Stimulated activated memory B cell treated with anti-CD40 and anti-IgM and Interleukin-4, amounts not matched to agents 10 μg/mL and 1 μg/mL and 100 μg/mL, for 72 hours (primary cell): ENCODE measurements at regions not wholly inside any gene's neighbourhood (a gene's known extent, or its start where the extent isn't known, plus 50 kb on each side); places are given as distances from the start of the nearest gene placed in this dataset.

Experiments used
- ATAC-seq: fragments of 150-1000 bp; cut with Tn5 transposase; 2 replicates; pipeline ENCODE4 v1.10.0; 2021
- H3K27ac Mint-ChIP-seq: one replicate; pipeline ENCODE4 v1.8.0; 2022; ENCODE audit warnings: mild to moderate bottlenecking, mixed read lengths
- H3K27me3 Mint-ChIP-seq: one replicate; pipeline ENCODE4 v1.8.0; 2022; ENCODE audit warnings: mixed read lengths
- H3K36me3 Mint-ChIP-seq: one replicate; pipeline ENCODE4 v1.8.0; 2022; ENCODE audit warnings: mixed read lengths
- H3K4me1 Mint-ChIP-seq: one replicate; pipeline ENCODE4 v1.8.0; 2022; ENCODE audit warnings: mixed read lengths
- H3K4me3 Mint-ChIP-seq: one replicate; pipeline ENCODE4 v1.8.0; 2022; ENCODE audit warnings: mild to moderate bottlenecking, moderate library complexity, mixed read lengths
- H3K9me3 Mint-ChIP-seq: one replicate; pipeline ENCODE4 v1.8.0; 2022; ENCODE audit warnings: mixed read lengths

GRCh38 chr11:13098616-13099289 is 89.6 kb downstream of the RASSF10 start:
- Mint-ChIP-seq H3K27me3 (peaks cover 13% of the 10 kb centered on the region), H3K27ac (no peak overlapping the region), H3K9me3 (peaks cover 3% of the 10 kb centered on the region), H3K36me3 (no peaks in the 10 kb centered on the region), H3K4me3 (no peak overlapping the region), H3K4me1 (no peaks in the 10 kb centered on the region)
- ATAC-seq: no peak

DNA sequence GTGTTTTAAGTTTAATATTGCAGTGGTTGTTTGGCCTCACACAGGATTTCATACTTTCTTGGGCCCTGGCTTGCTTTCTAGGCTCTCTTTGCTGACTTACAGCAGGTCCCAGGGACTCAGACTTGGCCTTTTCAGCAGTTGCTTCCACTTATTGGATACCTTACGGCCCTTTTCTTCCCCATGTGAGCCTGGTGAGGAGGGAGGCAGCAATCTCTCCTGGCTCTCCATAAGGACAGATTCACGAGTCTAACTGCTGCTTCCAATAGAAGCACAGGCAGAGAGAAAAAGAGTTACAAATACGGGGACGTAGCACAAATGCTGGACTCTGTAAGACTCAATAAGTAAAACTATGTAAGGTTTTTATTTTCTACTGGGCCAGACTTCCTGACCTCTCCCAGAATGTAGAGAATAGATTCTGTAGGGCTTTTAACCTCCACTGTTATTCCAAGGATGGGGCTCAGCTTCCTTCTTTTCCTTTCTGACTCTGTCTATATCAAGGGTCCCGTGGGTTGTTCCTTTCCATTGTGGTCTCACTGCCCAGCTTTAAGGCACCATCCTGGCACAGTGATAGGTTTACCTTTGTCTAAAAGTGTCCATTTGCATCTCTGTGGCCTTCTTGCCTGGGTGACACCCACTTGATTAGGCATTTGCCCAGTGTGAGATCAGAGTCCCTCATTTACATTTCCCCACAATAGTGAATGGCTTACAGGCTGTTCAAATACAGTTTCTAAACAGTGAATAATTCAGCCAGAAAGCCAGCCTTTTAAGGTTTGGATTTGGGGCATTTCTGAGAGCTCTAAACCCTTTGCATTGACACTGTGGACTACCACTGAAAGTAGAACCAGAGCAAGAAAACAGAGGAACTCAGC is 92.8 kb downstream of the RASSF10 start:
- H3K36me3 Mint-ChIP-seq: no peaks in the 10 kb centered on the region

DNA sequence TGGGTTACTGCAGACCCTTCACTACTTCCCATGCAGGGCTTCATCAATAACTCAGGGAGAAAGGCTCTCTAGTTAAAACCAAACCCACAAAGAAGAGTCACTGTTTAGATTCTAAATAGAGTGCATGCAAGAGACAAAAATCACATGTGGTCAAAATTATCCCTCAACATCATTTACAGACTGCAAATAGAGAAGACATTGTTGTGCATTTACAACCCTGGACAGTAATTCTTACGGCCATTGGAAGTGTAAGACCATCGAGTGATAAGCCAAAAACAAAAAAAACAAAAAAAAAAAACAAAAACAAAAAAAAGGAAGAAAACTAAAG is 93.4 kb downstream of the RASSF10 start:
- H3K4me3 Mint-ChIP-seq: no peak overlapping the region
- ATAC-seq: no peak
- peaks cover 4% of the 10 kb centered on the region for H3K9me3 Mint-ChIP-seq
- no peak overlapping the region for H3K27ac Mint-ChIP-seq
- no peaks in the 10 kb centered on the region for H3K36me3 Mint-ChIP-seq
- no peaks in the 10 kb centered on the region for H3K4me1 Mint-ChIP-seq
- peaks cover 19% of the 10 kb centered on the region for H3K27me3 Mint-ChIP-seq

More for the DNA sequence above, 92.8 kb downstream of the RASSF10 start:
- no peak for ATAC-seq
- H3K4me1 Mint-ChIP-seq: no peaks in the 10 kb centered on the region
- H3K9me3 Mint-ChIP-seq: peaks cover 3% of the 10 kb centered on the region
- no peak overlapping the region for H3K4me3 Mint-ChIP-seq
- no peak overlapping the region for H3K27ac Mint-ChIP-seq
- peaks cover 19% of the 10 kb centered on the region for H3K27me3 Mint-ChIP-seq

DNA sequence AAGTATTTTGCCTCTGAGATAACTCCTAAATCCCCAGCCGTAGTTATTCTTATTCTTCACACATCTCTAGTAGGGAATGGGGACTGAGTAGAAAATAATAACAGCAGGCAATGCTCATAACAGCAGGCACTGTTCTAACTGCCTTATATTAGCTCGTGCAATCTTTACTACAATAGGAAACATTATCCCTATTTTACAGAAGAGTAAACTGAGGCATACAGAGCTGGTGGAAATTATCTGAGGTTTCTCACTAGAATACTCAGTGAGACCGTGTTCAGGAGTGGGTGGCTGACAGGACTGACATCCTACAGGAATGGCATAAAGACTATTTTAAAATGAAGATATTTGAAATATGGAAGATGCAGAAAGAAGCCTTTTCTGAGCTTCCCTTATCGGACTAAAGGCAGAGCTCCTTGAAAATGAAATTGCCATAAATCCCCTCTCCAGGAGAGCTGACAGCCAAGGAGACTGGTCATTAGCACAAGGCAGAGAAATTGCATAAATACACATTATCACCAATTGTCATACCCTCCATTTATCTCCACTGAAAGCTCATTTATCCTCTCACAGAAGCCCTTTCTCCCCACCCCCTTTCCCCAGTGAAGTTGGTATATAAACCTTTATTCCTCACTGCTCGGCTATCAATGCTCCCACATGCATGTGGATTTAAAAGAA is 93.9 kb downstream of the RASSF10 start:
- Mint-ChIP-seq H3K27ac (no peak overlapping the region), H3K4me3 (no peak overlapping the region), H3K36me3 (no peaks in the 10 kb centered on the region), H3K27me3 (peaks cover 19% of the 10 kb centered on the region), H3K9me3 (peaks cover 9% of the 10 kb centered on the region), H3K4me1 (no peaks in the 10 kb centered on the region)
- ATAC-seq: no peak

GRCh38 chr11:13103962-13104554 is 94.9 kb downstream of the RASSF10 start:
- Mint-ChIP-seq H3K27me3 (peaks cover 16% of the 10 kb centered on the region), H3K36me3 (no peaks in the 10 kb centered on the region), H3K4me3 (no peak overlapping the region), H3K4me1 (no peaks in the 10 kb centered on the region), H3K9me3 (peaks cover 17% of the 10 kb centered on the region), H3K27ac (no peak overlapping the region)
- peak; percentile 12 for ATAC-seq

DNA sequence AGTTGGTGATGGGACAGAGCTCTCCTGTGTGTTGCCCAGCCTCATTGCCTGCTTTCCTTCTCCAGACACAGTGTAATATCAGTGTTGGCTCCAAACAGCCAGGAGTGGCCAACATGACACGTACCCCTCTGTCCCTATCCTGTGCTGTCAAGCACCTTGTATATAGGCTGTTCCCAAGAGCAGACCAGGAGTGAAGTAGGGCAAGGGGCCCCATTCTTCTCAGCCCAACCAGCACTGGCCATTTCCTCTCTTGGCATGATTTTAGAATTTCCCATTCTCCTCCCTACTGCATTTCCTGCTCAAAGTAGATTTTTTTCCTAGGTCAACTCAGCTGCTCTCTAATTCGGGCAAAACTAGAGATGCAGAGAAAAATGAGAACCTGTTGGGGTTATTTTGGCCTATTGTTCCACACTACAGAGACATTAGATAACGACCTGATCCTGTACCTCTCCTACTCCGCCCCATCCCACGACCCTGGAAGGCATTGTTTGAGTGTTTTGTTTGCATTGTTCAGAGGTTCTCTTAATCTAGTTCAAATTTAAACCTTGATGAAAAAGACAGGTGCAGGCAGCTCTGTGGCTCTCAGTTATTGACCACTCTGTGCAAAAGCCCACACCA is 95.6 kb downstream of the RASSF10 start:
- Mint-ChIP-seq H3K27ac (no peak overlapping the region), H3K36me3 (no peaks in the 10 kb centered on the region), H3K27me3 (peaks cover 10% of the 10 kb centered on the region), H3K9me3 (peaks cover 17% of the 10 kb centered on the region), H3K4me3 (no peak overlapping the region), H3K4me1 (no peaks in the 10 kb centered on the region)
- ATAC-seq: peak; percentile 47

GRCh38 chr11:13105237-13105844 is 96.2 kb downstream of the RASSF10 start:
- Mint-ChIP-seq H3K36me3 (no peaks in the 10 kb centered on the region), H3K27ac (no peak overlapping the region), H3K9me3 (peaks cover 17% of the 10 kb centered on the region), H3K27me3 (peaks cover 10% of the 10 kb centered on the region), H3K4me1 (no peaks in the 10 kb centered on the region), H3K4me3 (no peak overlapping the region)
- ATAC-seq: no peak

DNA sequence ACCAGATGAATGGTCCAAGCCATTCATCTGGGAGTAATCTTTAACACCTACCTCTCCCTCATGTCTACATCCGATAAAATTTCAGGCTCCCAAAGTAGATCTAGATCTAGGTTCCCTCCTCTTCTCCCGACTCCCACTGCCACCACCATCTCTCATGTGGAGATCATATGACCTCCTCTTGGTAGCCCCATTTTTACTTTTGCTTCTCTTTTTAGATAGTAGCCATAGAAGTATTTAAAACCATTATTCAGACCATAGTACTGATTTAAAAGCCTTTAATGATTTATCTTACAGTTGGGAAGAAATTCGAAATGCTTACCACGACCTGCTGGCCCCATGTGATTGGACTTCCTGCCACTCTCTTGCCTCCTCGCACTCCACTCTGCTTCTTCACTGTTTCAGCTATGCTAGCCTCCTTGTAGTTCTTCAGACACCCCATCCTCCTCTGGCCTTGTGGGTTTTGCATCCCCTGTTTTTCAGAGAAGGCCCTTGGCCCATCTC is 98.5 kb downstream of the RASSF10 start:
- H3K4me3 Mint-ChIP-seq: no peak overlapping the region
- H3K9me3 Mint-ChIP-seq: peaks cover 17% of the 10 kb centered on the region
- no peak overlapping the region for H3K27ac Mint-ChIP-seq
- ATAC-seq: no peak
- H3K27me3 Mint-ChIP-seq: peaks cover 10% of the 10 kb centered on the region
- no peaks in the 10 kb centered on the region for H3K36me3 Mint-ChIP-seq
- H3K4me1 Mint-ChIP-seq: no peaks in the 10 kb centered on the region

DNA sequence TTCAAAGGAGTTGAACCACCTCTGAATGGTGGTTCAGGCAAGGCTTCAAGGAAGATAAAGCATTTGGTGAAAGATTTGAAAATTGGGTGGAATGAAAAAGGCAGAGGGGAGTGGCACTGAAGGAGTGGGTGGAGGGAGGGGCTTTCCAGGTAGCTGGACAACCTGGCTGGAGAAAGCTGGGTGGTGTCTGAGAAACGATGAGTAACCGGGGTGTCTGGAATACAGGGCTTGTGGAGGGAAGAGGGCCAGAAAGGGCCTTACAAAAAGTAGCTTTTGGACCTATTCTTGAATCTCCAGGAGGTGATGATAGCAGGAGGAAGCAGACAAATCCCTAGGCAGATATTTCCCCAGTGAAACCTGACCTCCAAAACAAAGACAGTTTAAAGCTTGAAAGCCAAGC is 99.3 kb downstream of the RASSF10 start:
- H3K36me3 Mint-ChIP-seq: no peaks in the 10 kb centered on the region
- H3K4me3 Mint-ChIP-seq: no peak overlapping the region
- H3K9me3 Mint-ChIP-seq: peaks cover 17% of the 10 kb centered on the region
- no peak overlapping the region for H3K27ac Mint-ChIP-seq
- H3K4me1 Mint-ChIP-seq: no peaks in the 10 kb centered on the region
- no peak for ATAC-seq
- peaks cover 9% of the 10 kb centered on the region for H3K27me3 Mint-ChIP-seq

DNA sequence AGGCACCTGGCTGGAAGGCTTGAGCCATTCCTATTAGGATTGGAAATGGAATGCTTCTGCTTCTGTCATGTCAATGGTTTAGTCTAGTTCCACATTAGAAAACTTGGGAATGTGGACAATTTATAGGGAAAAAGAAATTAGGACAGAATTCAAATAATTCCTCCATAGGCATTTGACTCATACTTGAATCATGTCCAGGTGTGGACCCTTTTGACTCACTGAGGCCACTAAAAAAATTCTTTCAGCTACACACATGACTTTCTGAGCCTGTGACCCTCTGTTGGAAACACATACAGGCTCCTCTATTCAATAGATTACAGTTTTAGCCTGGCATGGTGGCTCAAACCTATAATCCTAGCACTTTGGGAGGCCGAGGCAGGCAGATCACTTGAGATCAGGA is 100.5 kb downstream of the RASSF10 start:
- Mint-ChIP-seq H3K36me3 (no peaks in the 10 kb centered on the region), H3K27ac (no peak overlapping the region), H3K9me3 (peaks cover 17% of the 10 kb centered on the region), H3K4me1 (no peaks in the 10 kb centered on the region), H3K27me3 (no peaks in the 10 kb centered on the region), H3K4me3 (no peak overlapping the region)
- ATAC-seq: no peak

GRCh38 chr11:13110145-13110544 is 101.0 kb downstream of the RASSF10 start:
- no peaks in the 10 kb centered on the region for H3K27me3 Mint-ChIP-seq
- no peak for ATAC-seq

DNA sequence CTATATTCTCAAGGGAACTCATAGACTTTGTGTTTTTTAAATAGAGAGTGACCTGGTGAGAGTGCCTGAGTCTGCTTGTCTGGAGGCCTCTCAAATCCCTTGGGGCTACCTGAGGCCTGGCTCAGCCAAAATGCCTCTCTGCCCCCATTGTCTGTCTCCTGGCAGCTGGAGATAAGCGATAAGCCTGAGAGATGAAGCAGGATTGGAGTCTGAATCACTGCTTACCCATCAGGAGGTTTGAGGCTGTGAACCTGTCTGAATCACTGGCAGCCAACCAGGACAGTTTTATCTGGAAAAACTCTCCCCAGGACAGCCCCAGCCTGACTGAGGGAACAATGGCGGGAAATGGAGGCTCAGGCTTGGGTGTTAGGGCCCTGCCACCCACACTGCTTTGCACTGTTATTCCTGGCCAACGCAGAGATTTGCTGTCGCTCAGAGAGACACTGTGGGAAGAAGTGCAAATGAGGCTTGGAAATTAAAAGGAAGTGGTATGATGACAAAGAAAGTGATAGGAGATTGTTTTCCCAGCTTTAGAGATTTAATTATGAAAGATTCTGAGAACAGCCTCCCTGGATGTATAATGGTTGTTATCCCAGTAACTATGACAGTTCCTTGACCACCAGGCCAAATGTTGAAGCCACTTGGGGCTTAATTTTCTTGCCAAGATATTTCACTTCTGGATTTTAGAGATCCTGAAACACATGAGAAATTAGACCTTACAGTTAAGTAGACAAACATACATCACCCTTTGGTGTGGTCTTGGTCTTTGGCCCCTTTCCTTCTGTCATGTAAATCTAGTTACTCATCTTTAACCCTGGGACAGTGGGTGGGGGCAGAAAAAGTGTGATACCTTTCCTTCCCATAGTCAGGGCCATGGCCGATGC is 102.1 kb downstream of the RASSF10 start:
- no peak for ATAC-seq
- Mint-ChIP-seq H3K36me3 (no peaks in the 10 kb centered on the region), H3K27ac (no peak overlapping the region), H3K27me3 (no peaks in the 10 kb centered on the region), H3K4me3 (no peak overlapping the region), H3K4me1 (no peaks in the 10 kb centered on the region), H3K9me3 (peaks cover 17% of the 10 kb centered on the region)

More at GRCh38 chr11:13110145-13110544, 101.0 kb downstream of the RASSF10 start:
- peaks cover 17% of the 10 kb centered on the region for H3K9me3 Mint-ChIP-seq
- H3K36me3 Mint-ChIP-seq: no peaks in the 10 kb centered on the region
- H3K4me1 Mint-ChIP-seq: no peaks in the 10 kb centered on the region
- H3K4me3 Mint-ChIP-seq: no peak overlapping the region
- no peak overlapping the region for H3K27ac Mint-ChIP-seq

- Mint-ChIP-seq H3K27me3 (no peaks in the 10 kb centered on the region), H3K27ac (no peak overlapping the region), H3K9me3 (peaks cover 17% of the 10 kb centered on the region), H3K4me1 (no peaks in the 10 kb centered on the region), H3K4me3 (no peak overlapping the region), H3K36me3 (no peaks in the 10 kb centered on the region)
- no peak for ATAC-seq
These were observed 102.7 kb downstream of the RASSF10 start for GRCh38 chr11:13111813-13112130.
